ENCODE measurements at regions not wholly inside any gene's neighbourhood (a gene's known extent, or its start where the extent isn't known, plus 50 kb on each side); places are given as distances from the start of the nearest gene placed in this dataset.

DNA sequence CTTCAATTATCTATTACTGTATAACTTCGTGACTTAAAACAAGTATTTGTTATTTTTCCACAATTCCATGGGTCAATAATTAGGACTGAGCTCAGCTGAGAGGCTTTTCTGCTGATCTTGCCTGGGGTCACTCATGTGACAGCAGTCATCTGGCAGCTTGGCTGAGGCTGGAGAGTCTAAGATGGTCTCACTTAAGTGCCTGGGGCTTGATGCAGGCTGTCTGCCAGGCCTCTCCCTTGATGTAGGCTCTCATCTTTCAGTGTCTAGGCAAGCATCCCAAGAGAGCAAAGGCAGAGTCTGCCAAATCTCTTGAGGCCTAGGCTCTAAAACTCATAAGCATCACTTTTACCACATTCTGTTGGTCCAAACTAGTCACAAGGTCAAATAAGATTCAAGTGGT lies 93.2 kb downstream of the NKX2-1 start:
- no peak for TF ChIP-seq POLR2A (IDR thresholded peaks at IDR 0.05)
- TF ChIP-seq, protein P1, sequence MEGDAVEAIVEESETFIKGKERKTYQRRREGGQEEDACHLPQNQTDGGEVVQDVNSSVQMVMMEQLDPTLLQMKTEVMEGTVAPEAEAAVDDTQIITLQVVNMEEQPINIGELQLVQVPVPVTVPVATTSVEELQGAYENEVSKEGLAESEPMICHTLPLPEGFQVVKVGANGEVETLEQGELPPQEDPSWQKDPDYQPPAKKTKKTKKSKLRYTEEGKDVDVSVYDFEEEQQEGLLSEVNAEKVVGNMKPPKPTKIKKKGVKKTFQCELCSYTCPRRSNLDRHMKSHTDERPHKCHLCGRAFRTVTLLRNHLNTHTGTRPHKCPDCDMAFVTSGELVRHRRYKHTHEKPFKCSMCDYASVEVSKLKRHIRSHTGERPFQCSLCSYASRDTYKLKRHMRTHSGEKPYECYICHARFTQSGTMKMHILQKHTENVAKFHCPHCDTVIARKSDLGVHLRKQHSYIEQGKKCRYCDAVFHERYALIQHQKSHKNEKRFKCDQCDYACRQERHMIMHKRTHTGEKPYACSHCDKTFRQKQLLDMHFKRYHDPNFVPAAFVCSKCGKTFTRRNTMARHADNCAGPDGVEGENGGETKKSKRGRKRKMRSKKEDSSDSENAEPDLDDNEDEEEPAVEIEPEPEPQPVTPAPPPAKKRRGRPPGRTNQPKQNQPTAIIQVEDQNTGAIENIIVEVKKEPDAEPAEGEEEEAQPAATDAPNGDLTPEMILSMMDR (IDR thresholded peaks at IDR 0.05): no peak
- TF ChIP-seq POLR2AphosphoS5 (IDR thresholded peaks at IDR 0.05): no peak
- TF ChIP-seq EP300 (IDR thresholded peaks at IDR 0.05; ENCODE audit: low read depth): no peak
